Osteoblast (primary cell): ENCODE measurements at regions not wholly inside any gene's neighbourhood (a gene's known extent, or its start where the extent isn't known, plus 50 kb on each side); places are given as distances from the start of the nearest gene placed in this dataset.
"Not testable (repeated sequence)": the region's sequence is repeated elsewhere in the genome, so short reads cannot be mapped to it uniquely, and the experiment has no call there.

Source experiments
- DNase-seq: peaks from one replicate; pipeline ENCODE4 v3.0.0; 2011; ENCODE audit warnings: low spot score, mixed read lengths; ENCODE audit not compliant: insufficient read length; ENCODE audit errors: missing footprints
- H2AFZ ChIP-seq: 2 replicates; pipeline ENCODE4 v1.6.0; 2011; ENCODE audit warnings: mild to moderate bottlenecking, low read length
- H3K27ac ChIP-seq: 2 replicates; pipeline ENCODE4 v1.5.1; 2011; ENCODE audit warnings: mild to moderate bottlenecking, low read depth, low read length, moderate library complexity
- H3K27me3 ChIP-seq: 2 replicates; pipeline ENCODE4 v1.6.0; 2012; ENCODE audit warnings: mild to moderate bottlenecking, control low read depth, inconsistent platforms, low read length, moderate library complexity; ENCODE audit not compliant: insufficient read depth
- H3K36me3 ChIP-seq: 2 replicates; pipeline ENCODE4 v1.5.1; 2011; ENCODE audit warnings: mild to moderate bottlenecking, low read length, control low read depth, moderate library complexity; ENCODE audit not compliant: insufficient read depth
- H3K4me1 ChIP-seq: 2 replicates; pipeline ENCODE4 v1.5.1; 2011; ENCODE audit warnings: mild to moderate bottlenecking, low read length, control low read depth, moderate library complexity; ENCODE audit not compliant: insufficient read depth
- H3K4me2 ChIP-seq: 2 replicates; pipeline ENCODE4 v1.6.0; 2011; ENCODE audit warnings: mild to moderate bottlenecking, low read length; ENCODE audit not compliant: insufficient read depth
- H3K4me3 ChIP-seq: fragments of 200-600 bp; sonication (generic); 3 replicates; pipeline ENCODE4 v1.5.1; 2012; ENCODE audit warnings: mild to moderate bottlenecking, low read length, inconsistent platforms; ENCODE audit not compliant: insufficient read depth
- H3K79me2 ChIP-seq: 2 replicates; pipeline ENCODE4 v1.6.0; 2012; ENCODE audit warnings: mild to moderate bottlenecking, low read length, control low read depth, inconsistent platforms; ENCODE audit not compliant: insufficient read depth
- H3K9me3 ChIP-seq: 2 replicates; pipeline ENCODE4 v1.5.1; 2011; ENCODE audit warnings: low read depth, low read length, control low read depth
- H4K20me1 ChIP-seq: 2 replicates; pipeline ENCODE4 v1.6.0; 2012; ENCODE audit warnings: mild to moderate bottlenecking, low read length, control low read depth; ENCODE audit not compliant: insufficient read depth
- CTCF ChIP-seq: IDR thresholded peaks from 2 replicates; pipeline ENCODE4 v1.5.1; 2011; ENCODE audit warnings: mild to moderate bottlenecking, low read depth, low read length, moderate library complexity; ENCODE audit errors: extremely low read depth

GRCh38 chr14:30410986-30411385 lies 148.0 kb upstream of the G2E3 start:
- Histone ChIP-seq H4K20me1 (no peaks in the 10 kb centered on the region), H3K27ac (no peak overlapping the region), H3K4me2 (no peak overlapping the region), H2AFZ (no peak overlapping the region), H3K9me3 (no peaks in the 10 kb centered on the region), H3K27me3 (no peaks in the 10 kb centered on the region), H3K4me3 (no peak overlapping the region), H3K79me2 (no peaks in the 10 kb centered on the region), H3K36me3 (no peaks in the 10 kb centered on the region), H3K4me1 (no peaks in the 10 kb centered on the region)
- TF ChIP-seq CTCF, result no peak
- DNase-seq, result no peak

GRCh38 chr14:30413184-30413583 lies 145.8 kb upstream of the G2E3 start:
- H3K4me3 ChIP-seq, H3K27me3 ChIP-seq, DNase-seq, H3K27ac ChIP-seq, H3K4me2 ChIP-seq, H3K9me3 ChIP-seq, H3K36me3 ChIP-seq, H3K4me1 ChIP-seq, H2AFZ ChIP-seq, H4K20me1 ChIP-seq, H3K79me2 ChIP-seq: not testable (repeated sequence)

GRCh38 chr14:30417121-30417520 lies 141.8 kb upstream of the G2E3 start:
- Histone ChIP-seq H3K36me3 (no peaks in the 10 kb centered on the region), H3K27ac (no peak overlapping the region), H3K9me3 (no peaks in the 10 kb centered on the region), H3K4me3 (no peak overlapping the region), H3K4me2 (no peak overlapping the region), H4K20me1 (no peaks in the 10 kb centered on the region), H3K27me3 (no peaks in the 10 kb centered on the region), H3K79me2 (no peaks in the 10 kb centered on the region), H2AFZ (no peak overlapping the region), H3K4me1 (no peaks in the 10 kb centered on the region)
- no peak for DNase-seq
- TF ChIP-seq CTCF, result no peak

- Histone ChIP-seq H3K27me3 (no peaks in the 10 kb centered on the region), H2AFZ (no peak overlapping the region), H3K79me2 (no peaks in the 10 kb centered on the region), H3K27ac (no peak overlapping the region), H3K9me3 (no peaks in the 10 kb centered on the region), H3K36me3 (no peaks in the 10 kb centered on the region), H4K20me1 (no peaks in the 10 kb centered on the region), H3K4me2 (no peak overlapping the region), H3K4me3 (no peak overlapping the region), H3K4me1 (no peaks in the 10 kb centered on the region)
- no peak for TF ChIP-seq CTCF
- DNase-seq, result no peak
Measured at GRCh38 chr14:30417999-30418398, 141.0 kb upstream of the G2E3 start.

GRCh38 chr14:30419037-30419436 lies 139.9 kb upstream of the G2E3 start:
- Histone ChIP-seq H4K20me1 (no peaks in the 10 kb centered on the region), H3K4me2 (no peak overlapping the region), H2AFZ (no peak overlapping the region), H3K4me3 (no peak overlapping the region), H3K27ac (no peak overlapping the region), H3K9me3 (no peaks in the 10 kb centered on the region), H3K27me3 (no peaks in the 10 kb centered on the region), H3K4me1 (no peaks in the 10 kb centered on the region), H3K79me2 (no peaks in the 10 kb centered on the region), H3K36me3 (no peaks in the 10 kb centered on the region)
- no peak for DNase-seq
- no peak for TF ChIP-seq CTCF
